ENCODE measurements at regions not wholly inside any gene's neighbourhood (a gene's known extent, or its start where the extent isn't known, plus 50 kb on each side); places are given as distances from the start of the nearest gene placed in this dataset.

DNA sequence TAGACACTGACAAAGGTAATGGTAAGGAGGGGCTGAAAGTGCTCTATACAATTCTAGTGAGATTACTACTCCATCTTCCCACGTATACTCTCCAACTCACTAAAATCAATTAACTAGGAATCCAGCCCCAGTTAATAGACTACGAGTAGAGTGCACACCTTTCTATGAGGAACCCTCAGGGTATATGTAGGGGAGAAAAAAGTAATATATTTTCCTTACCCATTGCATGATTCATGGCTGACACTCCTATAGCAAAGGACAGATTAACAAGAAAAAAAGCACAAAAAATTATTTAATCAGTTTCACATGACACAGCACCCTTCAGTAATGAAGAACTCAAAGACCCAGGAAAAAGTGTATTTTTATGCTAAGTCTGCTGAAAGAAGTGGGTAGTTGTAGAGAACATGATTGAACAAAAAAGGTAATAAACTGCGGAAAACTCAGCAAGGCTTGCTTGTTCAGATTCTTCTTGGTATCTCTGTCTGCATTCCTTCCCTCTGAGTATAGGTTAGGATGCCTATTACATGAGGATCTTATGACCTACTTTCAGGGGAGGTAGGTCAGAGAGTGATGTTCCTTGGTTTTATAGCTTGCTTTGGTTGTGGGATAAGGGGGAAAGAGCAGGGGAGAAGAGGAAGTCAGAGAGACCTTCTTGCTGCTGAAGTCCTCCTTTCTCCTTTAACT is 342.0 kb upstream of the DLGAP1 start:
- Histone ChIP-seq H3K36me3 (replicated peaks in 1 of 2; ENCODE audit: control extremely low read depth in 1 of 2, control insufficient read depth in 1 of 2, extremely low read depth in 1 of 2, insufficient read depth in 2 of 2, low read length in 1 of 2) (no peaks in the 10 kb centered on the region), H3K27me3 (replicated peaks in 1 of 4; ENCODE audit: control extremely low read depth in 1 of 4, control insufficient read depth in 3 of 4, insufficient read depth in 4 of 4, low read length in 3 of 4) (no peaks in the 10 kb centered on the region), H3K4me2 (replicated peaks; ENCODE audit: low read depth, low read length, poor library complexity, severe bottlenecking) (no peak overlapping the region), H3K79me2 (ENCODE audit: control insufficient read depth, insufficient read depth, low read length) (no peaks in the 10 kb centered on the region), H3K9me3 (ENCODE audit: control extremely low read depth in 1 of 3, control insufficient read depth in 2 of 3, insufficient read depth in 1 of 3, low read length in 2 of 3) (peaks cover 0 to 3% (median 0%) of the 10 kb centered on the region in 3 donors), H3K27ac (ENCODE audit: low read length in 2 of 2) (no peak overlapping the region), H3K9ac (ENCODE audit: low read length) (no peak overlapping the region), H2AFZ (ENCODE audit: insufficient read depth, low read depth, low read length, poor library complexity, severe bottlenecking) (no peak overlapping the region), H3K4me1 (ENCODE audit: control insufficient read depth in 2 of 2, insufficient read depth in 2 of 2, low read length in 2 of 2) (no peaks in the 10 kb centered on the region), H4K20me1 (ENCODE audit: control insufficient read depth, insufficient read depth, low read length, poor library complexity, severe bottlenecking) (no peaks in the 10 kb centered on the region), H3K4me3 (ENCODE audit: control extremely low read depth in 1 of 5, extremely low read depth in 1 of 5, insufficient read depth in 1 of 5, low read depth in 2 of 5, low read length in 4 of 5) (no peak overlapping the region)
- no peaks in the 10 kb centered on the region for H3K4me1 Mint-ChIP-seq
- TF ChIP-seq EZH2 (IDR thresholded peaks at IDR 0.05; ENCODE audit: borderline replicate concordance, insufficient read depth, low read depth, low read length, poor library complexity, severe bottlenecking): no peak
- TF ChIP-seq, protein P1, sequence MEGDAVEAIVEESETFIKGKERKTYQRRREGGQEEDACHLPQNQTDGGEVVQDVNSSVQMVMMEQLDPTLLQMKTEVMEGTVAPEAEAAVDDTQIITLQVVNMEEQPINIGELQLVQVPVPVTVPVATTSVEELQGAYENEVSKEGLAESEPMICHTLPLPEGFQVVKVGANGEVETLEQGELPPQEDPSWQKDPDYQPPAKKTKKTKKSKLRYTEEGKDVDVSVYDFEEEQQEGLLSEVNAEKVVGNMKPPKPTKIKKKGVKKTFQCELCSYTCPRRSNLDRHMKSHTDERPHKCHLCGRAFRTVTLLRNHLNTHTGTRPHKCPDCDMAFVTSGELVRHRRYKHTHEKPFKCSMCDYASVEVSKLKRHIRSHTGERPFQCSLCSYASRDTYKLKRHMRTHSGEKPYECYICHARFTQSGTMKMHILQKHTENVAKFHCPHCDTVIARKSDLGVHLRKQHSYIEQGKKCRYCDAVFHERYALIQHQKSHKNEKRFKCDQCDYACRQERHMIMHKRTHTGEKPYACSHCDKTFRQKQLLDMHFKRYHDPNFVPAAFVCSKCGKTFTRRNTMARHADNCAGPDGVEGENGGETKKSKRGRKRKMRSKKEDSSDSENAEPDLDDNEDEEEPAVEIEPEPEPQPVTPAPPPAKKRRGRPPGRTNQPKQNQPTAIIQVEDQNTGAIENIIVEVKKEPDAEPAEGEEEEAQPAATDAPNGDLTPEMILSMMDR (IDR thresholded peaks at IDR 0.05): no peak
- intact Hi-C loops (cut with micrococcal nuclease): no loop called here
- no peak overlapping the region for H3K4me3 Mint-ChIP-seq
- DNase-seq: no peak
- ChIA-PET POLR2A (no interaction called here), CTCF (no interaction called here)
- ATAC-seq (ENCODE audit: low read depth): no peak
- peaks cover 5% of the 10 kb centered on the region for H3K9me3 Mint-ChIP-seq (ENCODE audit: insufficient read depth)
- H3K27me3 Mint-ChIP-seq: no peaks in the 10 kb centered on the region
- WGBS (ENCODE audit: insufficient coverage): 100% methylated on average over 1 of the region's 3 CpGs
- H3K27ac Mint-ChIP-seq: no peak overlapping the region

DNA sequence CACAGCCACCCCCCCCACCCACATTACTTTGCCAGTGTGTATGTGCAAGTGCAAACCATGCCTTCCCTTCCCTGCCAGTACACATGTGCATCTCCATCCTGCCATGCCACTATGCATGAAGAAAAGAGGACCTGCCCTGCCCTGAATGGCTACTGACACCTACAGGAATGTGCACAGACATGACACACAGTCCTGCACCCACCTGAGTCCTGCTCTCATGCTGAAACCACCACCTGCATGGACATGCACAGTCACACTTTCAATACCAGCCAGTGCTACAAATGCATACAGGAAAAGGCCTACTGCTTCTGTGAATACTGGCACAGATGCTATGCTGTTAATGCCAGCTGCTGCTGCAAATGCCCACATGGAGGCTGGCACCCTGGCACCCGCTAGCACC is 334.4 kb upstream of the DLGAP1 start:
- no peak for DNase-seq
- Histone ChIP-seq H3K9me3 (ENCODE audit: control extremely low read depth in 1 of 3, control insufficient read depth in 2 of 3, insufficient read depth in 1 of 3, low read length in 2 of 3) (peaks cover 0 to 7% (median 0%) of the 10 kb centered on the region in 3 donors), H2AFZ (ENCODE audit: insufficient read depth, low read depth, low read length, poor library complexity, severe bottlenecking) (no peak overlapping the region), H4K20me1 (ENCODE audit: control insufficient read depth, insufficient read depth, low read length, poor library complexity, severe bottlenecking) (no peaks in the 10 kb centered on the region), H3K9ac (ENCODE audit: low read length) (no peak overlapping the region), H3K4me1 (ENCODE audit: control insufficient read depth in 2 of 2, insufficient read depth in 2 of 2, low read length in 2 of 2) (no peaks in the 10 kb centered on the region), H3K4me2 (replicated peaks; ENCODE audit: low read depth, low read length, poor library complexity, severe bottlenecking) (no peak overlapping the region), H3K79me2 (ENCODE audit: control insufficient read depth, insufficient read depth, low read length) (no peaks in the 10 kb centered on the region), H3K27ac (ENCODE audit: low read length in 2 of 2) (no peak overlapping the region), H3K4me3 (ENCODE audit: control extremely low read depth in 1 of 5, extremely low read depth in 1 of 5, insufficient read depth in 1 of 5, low read depth in 2 of 5, low read length in 4 of 5) (no peak overlapping the region), H3K36me3 (replicated peaks in 1 of 2; ENCODE audit: control extremely low read depth in 1 of 2, control insufficient read depth in 1 of 2, extremely low read depth in 1 of 2, insufficient read depth in 2 of 2, low read length in 1 of 2) (no peaks in the 10 kb centered on the region), H3K27me3 (replicated peaks in 1 of 4; ENCODE audit: control extremely low read depth in 1 of 4, control insufficient read depth in 3 of 4, insufficient read depth in 4 of 4, low read length in 3 of 4) (no peaks in the 10 kb centered on the region)
- Mint-ChIP-seq H3K27me3 (no peaks in the 10 kb centered on the region), H3K9me3 (ENCODE audit: insufficient read depth) (no peaks in the 10 kb centered on the region), H3K4me1 (no peaks in the 10 kb centered on the region), H3K27ac (no peak overlapping the region), H3K4me3 (no peak overlapping the region)
- ChIA-PET CTCF (no interaction called here), POLR2A (no interaction called here)
- no peak for TF ChIP-seq EZH2 (IDR thresholded peaks at IDR 0.05; ENCODE audit: borderline replicate concordance, insufficient read depth, low read depth, low read length, poor library complexity, severe bottlenecking)
- TF ChIP-seq, protein P1 (IDR thresholded peaks at IDR 0.05): no peak
- ATAC-seq (ENCODE audit: low read depth): no peak
- intact Hi-C loops (cut with micrococcal nuclease): no loop called here
- 94% methylated on average over 1 of the region's 1 CpG for WGBS (ENCODE audit: insufficient coverage)

All from B cell (primary cell).